ENCODE measurements at regions not wholly inside any gene's neighbourhood (a gene's known extent, or its start where the extent isn't known, plus 50 kb on each side); places are given as distances from the start of the nearest gene placed in this dataset.

GRCh38 chr5:20041326-20042274, 53.6 kb upstream of the CDH18 start:
- Histone ChIP-seq H3K4me2 (no peak overlapping the region), H3K36me3 (ENCODE audit: low read depth) (no peaks in the 10 kb centered on the region), H3K9me2 (ENCODE audit: insufficient read depth) (no peaks in the 10 kb centered on the region; the same call in 1 of the 2 replicates), H4K20me1 (ENCODE audit: insufficient read depth) (no peaks in the 10 kb centered on the region), H3K9me3 (ENCODE audit: insufficient read depth, low read depth) (no peaks in the 10 kb centered on the region), H2AFZ (no peak overlapping the region), H3K27ac (no peak overlapping the region), H3K79me2 (ENCODE audit: low read depth) (no peaks in the 10 kb centered on the region), H3F3A (ENCODE audit: insufficient read depth, low read depth) (no peaks in the 10 kb centered on the region), H3K4me1 (replicated peaks; ENCODE audit: insufficient read depth) (no peaks in the 10 kb centered on the region), H3K4me3 (no peak overlapping the region), H3K27me3 (ENCODE audit: insufficient read depth, low read depth) (no peaks in the 10 kb centered on the region)
- intact Hi-C loops (cut with micrococcal nuclease; ENCODE audit: unreplicated experiment): no loop called here
- POLR2A ChIA-PET (ENCODE audit: unreplicated experiment): interaction anchor here (0.6 kb wide), 1 partner anchor 246 kb away, joined by 4 read pairs; no protein-coding TSS in a partner anchor
- CTCF ChIA-PET: no interaction called here
- no peak for TF ChIP-seq CTCF (conservative IDR thresholded peaks at IDR 0.05)
- no peak for DNase-seq
- BruUV-seq (replicated peaks): no TSS peak

GRCh38 chr5:20040901-20041300, 52.9 kb upstream of the CDH18 start:
- no peak for TF ChIP-seq EZH2 (IDR thresholded peaks at IDR 0.05; ENCODE audit: low read depth)
- no peak for DNase-seq
- no peak overlapping the region for H3K4me2 ChIP-seq
- H3K4me3 ChIP-seq: no peak overlapping the region
- no peaks in the 10 kb centered on the region for H3K27me3 ChIP-seq (ENCODE audit: insufficient read depth, low read depth)
- no peak overlapping the region for H2AFZ ChIP-seq
- no peaks in the 10 kb centered on the region for H3K9me3 ChIP-seq (ENCODE audit: insufficient read depth, low read depth)
- no peaks in the 10 kb centered on the region for H3K36me3 ChIP-seq (ENCODE audit: low read depth)
- CTCF ChIA-PET: no interaction called here
- POLR2A ChIA-PET (ENCODE audit: unreplicated experiment): no interaction called here
- no peaks in the 10 kb centered on the region for H4K20me1 ChIP-seq (ENCODE audit: insufficient read depth)
- BruUV-seq (replicated peaks): no TSS peak
- no peaks in the 10 kb centered on the region for H3F3A ChIP-seq (ENCODE audit: insufficient read depth, low read depth)
- intact Hi-C loops (cut with micrococcal nuclease; ENCODE audit: unreplicated experiment): no loop called here
- no peaks in the 10 kb centered on the region; the same call in 1 of the 2 replicates for H3K9me2 ChIP-seq (ENCODE audit: insufficient read depth)
- no peaks in the 10 kb centered on the region for H3K4me1 ChIP-seq (replicated peaks; ENCODE audit: insufficient read depth)
- H3K27ac ChIP-seq: no peak overlapping the region
- H3K79me2 ChIP-seq (ENCODE audit: low read depth): no peaks in the 10 kb centered on the region

Data from PC-9 (cell line).